ENCODE measurements at regions not wholly inside any gene's neighbourhood (a gene's known extent, or its start where the extent isn't known, plus 50 kb on each side); places are given as distances from the start of the nearest gene placed in this dataset.
A peak's percentile ranks its signal among the peaks of the same experiment; 100 is the strongest.
"Not testable (repeated sequence)": the region's sequence is repeated elsewhere in the genome, so short reads cannot be mapped to it uniquely, and the experiment has no call there.

DNA sequence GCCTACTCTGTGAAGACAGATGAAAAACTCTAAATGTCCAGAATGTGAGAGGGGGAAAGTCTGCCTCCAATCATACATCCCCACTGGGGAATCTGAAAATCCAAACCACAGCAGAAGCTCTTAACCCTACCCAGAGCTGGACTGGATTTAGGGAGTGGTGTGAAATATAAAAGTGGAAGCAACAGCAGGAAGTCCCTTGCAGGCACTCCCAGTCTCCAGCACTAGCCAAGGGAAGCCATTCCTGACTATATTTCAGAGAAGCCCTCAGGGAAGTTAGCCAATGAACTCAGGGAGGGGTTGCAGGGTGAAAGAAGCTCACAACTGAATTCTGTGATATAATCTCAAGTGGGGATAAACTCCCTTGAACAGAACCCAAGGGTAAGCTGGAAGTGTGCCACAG lies 51.5 kb downstream of the CRPPA start:
- DNase-seq = no peak

GRCh38 chr7:16369309-16369708 lies 52.0 kb downstream of the CRPPA start:
- not testable (repeated sequence) for DNase-seq

DNA sequence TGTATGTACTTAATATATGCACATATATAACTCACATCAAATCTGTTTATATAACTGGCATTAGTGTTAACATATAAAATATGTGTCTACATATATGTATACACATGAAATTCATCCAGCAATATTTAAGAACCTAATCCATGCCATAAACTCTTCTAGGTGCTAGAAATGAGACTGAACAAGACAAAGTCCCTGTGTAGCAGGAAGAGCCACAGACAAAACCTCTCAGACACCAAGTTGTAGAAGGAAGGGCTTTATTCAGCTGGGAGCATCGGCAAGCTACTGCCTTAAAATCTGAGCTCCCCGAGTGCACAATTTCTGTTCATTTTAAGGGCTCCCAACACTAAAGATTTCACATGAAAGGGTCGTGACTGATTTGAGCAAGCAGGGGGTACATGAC lies 52.5 kb downstream of the CRPPA start:
- DNase-seq = no peak

GRCh38 chr7:16367115-16367514 lies 54.2 kb downstream of the CRPPA start:
- peak in 1 of 2 experiments; percentile 0 for DNase-seq

GRCh38 chr7:16365952-16366351 lies 55.4 kb downstream of the CRPPA start:
- DNase-seq = no peak

- DNase-seq = no peak
These were observed 56.2 kb downstream of the CRPPA start for GRCh38 chr7:16365177-16365576.

- no peak for DNase-seq
These were observed 62.1 kb downstream of the CRPPA start for GRCh38 chr7:16359216-16359615.

DNA sequence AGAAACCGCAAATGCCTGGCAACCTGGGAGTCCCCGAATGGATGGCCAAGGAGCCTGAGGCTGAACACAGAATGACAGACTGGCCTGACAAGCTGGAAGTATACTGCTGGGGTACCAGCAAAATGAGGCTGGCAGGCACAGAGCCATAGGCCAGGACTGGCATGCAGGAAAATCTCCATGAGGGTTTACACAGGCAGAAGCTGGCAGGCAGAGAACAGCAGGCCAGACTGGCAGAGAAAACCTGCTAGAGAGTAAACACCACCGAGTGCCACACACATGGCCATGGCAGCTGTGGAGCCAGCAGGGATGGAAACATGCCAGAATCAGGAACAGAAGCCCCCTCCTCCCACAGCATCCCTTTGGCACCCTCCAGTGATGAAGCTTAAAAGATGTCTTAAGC lies 63.4 kb downstream of the CRPPA start:
- no peak for DNase-seq

GRCh38 chr7:16357474-16357873 lies 63.9 kb downstream of the CRPPA start:
- no peak for DNase-seq

DNA sequence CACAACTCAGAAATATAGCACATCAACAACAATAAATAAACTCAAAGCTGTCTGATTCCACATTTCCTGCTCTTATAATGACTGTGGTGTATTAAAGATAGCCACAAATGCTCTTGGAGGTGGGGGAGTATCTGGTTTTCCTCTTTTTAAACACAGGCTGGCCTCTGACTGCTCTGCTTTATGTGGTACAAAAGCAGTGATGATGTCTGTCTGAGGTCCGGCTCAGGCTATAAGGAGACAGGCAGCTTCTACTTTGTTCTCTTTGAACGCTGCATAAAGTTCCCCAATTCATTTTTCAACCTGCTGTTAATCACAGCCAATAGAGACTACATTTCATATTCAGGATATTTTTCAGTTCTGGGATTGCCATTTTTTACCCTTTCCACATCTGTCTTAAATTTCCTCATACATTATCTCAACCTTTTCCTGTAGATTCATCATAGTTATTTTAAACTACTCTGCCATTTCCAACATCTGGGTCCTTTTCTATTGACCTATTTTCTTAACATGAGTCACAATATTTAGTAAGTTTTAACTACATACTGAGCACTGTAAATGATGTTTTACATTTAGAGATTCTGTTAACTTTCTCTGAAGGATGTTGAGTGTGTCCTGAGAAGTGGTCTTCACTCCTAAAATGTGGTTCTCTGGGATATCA lies 64.9 kb downstream of the CRPPA start:
- peak in 1 of 2 experiments; percentile 2 for DNase-seq

GRCh38 chr7:16354573-16354972 lies 66.8 kb downstream of the CRPPA start:
- no peak for DNase-seq

- DNase-seq = no peak
These were observed 68.1 kb downstream of the CRPPA start for GRCh38 chr7:16353226-16353625.

DNA sequence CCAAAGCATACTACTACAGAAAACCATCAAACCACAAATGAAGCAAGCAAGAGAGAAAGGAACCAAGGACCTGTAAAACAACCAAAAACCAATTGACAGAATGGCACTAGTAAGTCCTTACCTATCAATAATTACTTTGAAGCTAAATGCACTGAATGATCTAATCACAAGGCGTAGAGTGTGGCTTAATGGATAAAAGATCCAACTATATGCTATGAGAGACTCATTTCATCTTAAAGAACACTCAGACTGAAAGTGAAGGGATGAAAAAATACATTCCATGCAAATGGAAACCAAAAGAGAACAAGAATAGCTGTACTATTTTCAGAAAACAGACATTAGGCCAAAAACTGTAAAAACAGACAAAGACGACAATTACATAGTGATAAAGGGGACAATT lies 70.7 kb downstream of the CRPPA start:
- no peak for DNase-seq

DNA sequence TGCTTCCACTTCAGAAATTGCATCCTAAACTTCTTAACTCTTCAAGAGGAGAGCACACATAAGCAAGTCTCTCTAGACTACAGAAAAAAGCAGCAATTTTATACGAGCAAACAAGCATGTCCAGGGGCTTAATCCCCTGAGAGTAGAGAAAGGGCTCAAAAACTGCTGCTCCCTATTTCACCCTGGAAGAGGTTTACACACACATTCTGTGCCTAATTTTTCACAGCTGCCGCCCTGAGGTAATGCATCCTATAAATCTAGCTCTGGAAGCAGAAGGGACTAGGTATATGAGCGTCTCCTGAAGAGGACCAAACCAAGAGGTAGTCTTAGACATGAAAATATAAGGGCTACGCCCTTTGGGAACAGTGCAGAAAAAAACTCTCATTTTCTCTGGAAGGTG lies 73.1 kb downstream of the CRPPA start:
- DNase-seq = no peak

DNA sequence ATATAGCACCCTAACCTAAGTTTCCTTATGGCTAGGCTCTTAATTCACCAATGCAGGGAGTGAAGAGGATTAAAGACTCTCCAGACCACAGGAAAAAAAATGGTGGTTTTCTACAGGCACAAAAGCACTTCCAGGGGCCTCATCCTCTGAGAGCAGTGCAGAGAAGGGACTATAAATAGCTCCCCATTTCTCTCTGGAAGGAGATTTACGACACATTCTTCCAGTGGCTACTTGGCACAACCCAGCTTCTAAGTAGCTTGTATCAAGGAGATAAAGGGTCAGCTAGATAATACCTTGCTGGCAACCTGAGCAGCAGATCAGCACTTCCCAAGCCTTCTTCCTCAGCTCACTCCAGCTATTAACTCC lies 73.5 kb downstream of the CRPPA start:
- peak in 1 of 2 experiments; percentile 9 for DNase-seq

- DNase-seq = no peak
These were observed 74.1 kb downstream of the CRPPA start for GRCh38 chr7:16347066-16347826.

DNA sequence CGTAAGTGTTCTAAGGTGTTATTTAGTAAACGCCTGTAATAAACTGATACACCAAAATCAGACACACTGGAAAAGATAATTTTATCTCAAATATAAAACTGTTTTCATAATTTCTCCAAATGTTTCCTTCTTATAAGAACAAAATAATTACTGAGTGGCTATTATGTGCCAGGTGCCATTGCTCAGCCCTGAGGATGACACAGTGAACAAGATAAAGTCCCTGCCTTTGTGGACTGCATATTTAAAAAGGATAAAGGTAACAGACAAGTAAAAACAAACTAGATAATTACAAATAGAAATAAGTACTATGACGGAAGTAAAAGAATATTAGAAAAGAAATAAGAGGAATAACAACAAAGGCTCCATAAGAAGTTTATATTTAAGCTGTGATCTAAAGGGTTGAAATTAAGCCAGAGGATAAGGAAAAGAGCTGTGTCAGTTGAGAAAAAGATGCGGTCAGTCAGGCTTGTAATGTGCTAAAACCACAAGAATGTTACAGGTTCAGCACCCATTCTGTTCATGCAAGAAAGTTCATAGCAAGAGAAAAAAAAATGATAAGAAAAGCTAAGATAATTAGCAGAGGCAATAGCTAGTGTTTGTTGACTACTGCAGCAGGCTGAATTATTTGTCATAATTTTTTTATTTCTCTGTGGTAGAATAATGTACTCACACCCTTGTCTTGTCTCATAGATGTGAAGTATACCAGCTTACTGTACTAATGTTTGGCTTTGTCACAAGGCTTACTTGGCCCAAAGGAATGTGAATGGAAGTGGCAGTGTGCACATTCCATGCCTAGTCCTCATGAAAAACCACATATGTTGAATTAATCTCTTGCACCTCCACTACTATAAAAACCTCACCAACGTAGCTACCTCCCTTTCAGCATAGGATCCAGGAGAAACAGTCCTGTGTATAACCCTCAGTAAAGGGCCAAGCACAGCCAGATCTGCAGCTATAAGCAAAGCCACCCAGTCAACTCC lies 75.1 kb downstream of the CRPPA start:
- peak; percentile 4 to 30 for DNase-seq

DNA sequence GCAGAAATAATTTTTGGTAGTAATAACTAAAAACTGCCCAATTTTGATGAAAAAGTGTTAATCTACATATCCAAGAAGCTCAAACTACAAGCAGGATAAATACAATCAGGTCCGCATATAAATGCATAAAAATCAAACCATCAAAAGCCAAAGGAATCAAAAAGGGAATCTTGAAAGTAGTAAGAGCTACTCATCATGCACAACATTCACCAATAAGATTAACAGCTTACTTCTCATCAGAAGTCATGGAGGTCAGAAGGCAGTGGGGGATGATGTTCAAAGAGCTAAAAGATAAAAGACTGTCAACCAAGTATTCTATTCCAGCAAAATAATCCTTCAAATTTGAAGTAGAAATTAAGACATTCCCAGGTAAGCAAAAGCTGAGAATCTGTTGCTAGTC lies 76.4 kb downstream of the CRPPA start:
- no peak for DNase-seq

- no peak for DNase-seq
These were observed 77.7 kb downstream of the CRPPA start for GRCh38 chr7:16343612-16344011.

DNA sequence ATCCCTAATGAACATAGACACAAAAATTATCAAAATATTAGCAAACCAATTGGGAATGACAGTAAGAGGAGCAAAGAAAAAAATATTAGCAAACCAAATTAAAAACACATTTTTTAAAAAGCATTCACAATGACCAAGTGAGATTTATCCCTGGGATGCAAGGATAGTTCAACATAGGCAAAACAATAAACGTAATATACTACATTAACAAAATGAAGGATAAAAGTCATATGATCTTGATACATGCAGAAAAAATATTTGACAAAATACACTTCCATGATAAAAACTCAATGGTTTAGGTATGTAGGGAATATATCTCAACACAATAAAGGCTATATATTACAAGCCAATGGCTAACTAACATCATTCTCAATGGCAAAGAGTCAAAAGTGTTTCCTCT lies 83.3 kb downstream of the CRPPA start:
- DNase-seq = no peak

GRCh38 chr7:16326106-16326505 lies 95.2 kb downstream of the CRPPA start:
- no peak for DNase-seq

GRCh38 chr7:16323313-16323712 lies 98.0 kb downstream of the CRPPA start:
- no peak for DNase-seq

GRCh38 chr7:16320099-16320660 lies 101.2 kb downstream of the CRPPA start:
- DNase-seq = no peak

Data from Kasumi-1 (cell line).